NB4 (cell line): ENCODE measurements at regions not wholly inside any gene's neighbourhood (a gene's known extent, or its start where the extent isn't known, plus 50 kb on each side); places are given as distances from the start of the nearest gene placed in this dataset.
"Not testable (repeated sequence)": the region's sequence is repeated elsewhere in the genome, so short reads cannot be mapped to it uniquely, and the experiment has no call there.

Experiments used
- DNase-seq: peaks from one replicate; pipeline ENCODE4 v3.0.0; 2010; ENCODE audit warnings: low read depth
- H3K4me3 ChIP-seq: one replicate; pipeline ENCODE4 v1.5.1; 2011; ENCODE audit warnings: mild to moderate bottlenecking, low read depth, low read length, moderate library complexity
- CTCF ChIP-seq: IDR thresholded peaks from one replicate; pipeline ENCODE4 v1.5.1; 2012; ENCODE audit warnings: low read depth, low read length
- MYC ChIP-seq: IDR thresholded peaks from 2 replicates; pipeline ENCODE4 v1.6.1; 2011; ENCODE audit warnings: low read depth, low read length
- POLR2A ChIP-seq: IDR thresholded peaks from 2 replicates; pipeline ENCODE4 v1.6.1; 2011; ENCODE audit warnings: mild to moderate bottlenecking; ENCODE audit not compliant: insufficient read length; ENCODE audit errors: extremely low read depth
- TF ChIP-seq, protein P1 (sequence below): IDR thresholded peaks from 2 replicates; pipeline ENCODE4 v1.6.1; 2011; ENCODE audit warnings: low read depth, low read length

DNA sequence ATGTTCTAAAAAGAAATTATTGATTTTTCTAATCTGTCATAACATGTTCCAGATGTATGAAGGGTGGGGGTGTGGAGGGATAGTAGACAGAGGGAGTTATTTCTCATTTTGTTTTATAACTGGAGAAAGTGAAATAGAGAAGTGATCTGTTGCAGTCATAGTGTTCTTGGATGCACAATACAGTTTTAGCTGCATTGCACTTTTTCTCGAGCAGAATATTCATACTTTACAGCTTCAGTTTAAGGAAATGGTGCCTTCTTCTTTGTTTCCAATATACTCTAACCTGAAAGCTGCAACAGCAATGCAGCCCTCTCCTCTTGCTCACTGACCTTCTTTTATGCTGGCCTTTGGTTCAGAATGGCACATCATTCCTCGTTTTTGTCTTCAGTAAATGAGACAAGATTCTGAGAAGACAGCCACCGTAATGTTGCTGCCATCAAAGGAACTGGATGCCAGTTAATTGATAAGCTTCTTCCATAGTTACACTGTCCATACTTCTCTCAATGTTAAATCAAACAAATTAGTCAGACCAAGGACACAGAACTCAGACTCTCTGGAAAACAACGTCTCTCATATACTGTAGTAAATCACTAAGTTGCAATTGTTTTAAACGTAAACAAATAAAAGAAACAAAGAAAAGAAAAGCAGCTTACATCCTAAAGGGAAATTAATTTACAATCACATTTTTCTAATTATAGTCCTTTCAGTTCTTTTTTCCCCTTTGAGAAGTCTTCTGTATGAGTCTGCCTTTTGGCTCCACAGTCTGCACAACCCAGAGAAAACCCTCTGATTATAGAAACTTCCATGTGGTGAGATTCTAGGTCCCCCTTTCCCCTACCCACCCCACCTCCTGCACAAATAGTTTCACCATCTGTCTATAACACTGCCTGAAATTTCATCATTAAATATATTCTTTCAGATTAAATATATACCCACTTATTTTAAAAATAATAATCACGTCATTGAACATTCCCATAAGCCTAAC is 97.4 kb upstream of the UGP2 start:
- no peak for DNase-seq
- no peak overlapping the region for H3K4me3 ChIP-seq

GRCh38 chr2:63746548-63746947 is 95.1 kb upstream of the UGP2 start:
- not testable (repeated sequence) for DNase-seq, H3K4me3 ChIP-seq

More for the DNA sequence above, 97.4 kb upstream of the UGP2 start:
- TF ChIP-seq, protein P1, sequence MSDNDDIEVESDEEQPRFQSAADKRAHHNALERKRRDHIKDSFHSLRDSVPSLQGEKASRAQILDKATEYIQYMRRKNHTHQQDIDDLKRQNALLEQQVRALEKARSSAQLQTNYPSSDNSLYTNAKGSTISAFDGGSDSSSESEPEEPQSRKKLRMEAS, result no peak
- TF ChIP-seq CTCF (no peak), POLR2A (no peak), MYC (no peak)

DNA sequence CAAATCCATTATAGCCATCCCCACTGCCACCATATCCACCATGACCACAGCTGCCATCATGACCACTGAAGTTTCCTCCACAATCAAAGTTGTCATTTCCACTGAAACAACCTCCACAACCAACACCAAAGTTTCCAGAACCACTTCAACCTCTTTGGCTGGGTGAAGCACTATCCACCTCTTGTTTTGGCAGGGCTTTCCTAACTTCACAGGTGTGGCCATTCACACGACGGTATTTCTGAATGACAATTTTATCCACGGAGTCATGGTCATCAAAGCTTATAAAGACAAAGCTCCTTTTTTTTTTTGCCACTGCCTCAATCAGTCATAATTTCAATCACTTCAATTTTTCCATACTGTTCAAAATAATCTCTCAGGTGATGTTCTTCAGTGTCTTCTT is 89.8 kb upstream of the UGP2 start:
- no peak overlapping the region for H3K4me3 ChIP-seq
- DNase-seq, result no peak
- TF ChIP-seq, protein P1, result no peak
- no peak for TF ChIP-seq MYC
- TF ChIP-seq CTCF, result no peak
- no peak for TF ChIP-seq POLR2A

- no peak overlapping the region for H3K4me3 ChIP-seq
- no peak for TF ChIP-seq CTCF
- TF ChIP-seq, protein P1, result no peak
- no peak for DNase-seq
These were observed 86.5 kb upstream of the UGP2 start for GRCh38 chr2:63755216-63755615.

DNA sequence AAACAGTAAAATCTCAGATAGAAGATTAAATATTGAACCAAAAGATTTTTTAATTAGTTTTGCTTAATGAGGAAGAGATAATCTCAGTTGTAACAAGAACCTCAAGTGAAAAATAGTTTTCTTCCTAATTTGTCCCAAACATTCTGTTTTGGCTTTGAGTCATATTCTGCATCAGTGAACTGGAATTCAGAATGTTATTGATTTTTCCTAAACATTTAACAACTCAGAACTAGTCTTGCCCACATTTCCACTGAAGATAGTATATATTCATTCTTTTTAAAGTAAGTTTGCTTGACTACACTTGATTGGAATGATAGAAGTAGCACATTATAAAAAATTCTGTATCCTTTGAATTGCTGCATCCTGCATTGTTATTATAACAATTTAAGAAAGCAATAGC is 85.7 kb upstream of the UGP2 start:
- DNase-seq, result no peak
- no peak overlapping the region for H3K4me3 ChIP-seq
- TF ChIP-seq POLR2A (no peak), MYC (no peak), CTCF (no peak)
- TF ChIP-seq, protein P1, result no peak

- DNase-seq, result no peak
- TF ChIP-seq POLR2A, result no peak
- no peak for TF ChIP-seq CTCF
- TF ChIP-seq MYC, result no peak
- TF ChIP-seq, protein P1, result no peak
- H3K4me3 ChIP-seq, result no peak overlapping the region
These were observed 78.2 kb upstream of the UGP2 start for GRCh38 chr2:63763391-63763941.
